Brain microvascular endothelial cell (primary cell): ENCODE measurements at regions not wholly inside any gene's neighbourhood (a gene's known extent, or its start where the extent isn't known, plus 50 kb on each side); places are given as distances from the start of the nearest gene placed in this dataset.

ENCODE experiments used
- DNase-seq: peaks from one replicate; pipeline ENCODE4 v3.0.0-alpha.2; 2020
- H3K27ac ChIP-seq: fragments of 250-450 bp; sonication (Bioruptor Pico); 2 replicates; pipeline ENCODE4 v1.5.1; 2020; ENCODE audit warnings: mild to moderate bottlenecking, moderate library complexity
- H3K27me3 ChIP-seq: fragments of 250-450 bp; sonication (Bioruptor Pico); replicated peaks from 2 replicates; pipeline ENCODE4 v1.5.1; 2020; ENCODE audit warnings: mild to moderate bottlenecking
- H3K36me3 ChIP-seq: fragments of 250-450 bp; sonication (Bioruptor Pico); replicated peaks from 2 replicates; pipeline ENCODE4 v1.5.1; 2020; ENCODE audit warnings: mild to moderate bottlenecking
- H3K4me3 ChIP-seq: 2 replicates; pipeline ENCODE4 v1.5.1; 2011; ENCODE audit warnings: low read depth, mild to moderate bottlenecking, control low read depth, low read length, moderate library complexity
- in situ Hi-C: cut with HindIII; loops from 2 replicates; pipeline ENCODE4 v1.10.0; 2017; ENCODE audit warnings: low sequenced_read_pairs, low pct_ligation_motif_present
- TF ChIP-seq, protein P1 (sequence below): IDR thresholded peaks from 2 replicates; pipeline ENCODE4 v1.5.1; 2011; ENCODE audit warnings: low read depth, mild to moderate bottlenecking, moderate library complexity, low read length, control low read depth, inconsistent platforms; ENCODE audit errors: missing control alignments

DNA sequence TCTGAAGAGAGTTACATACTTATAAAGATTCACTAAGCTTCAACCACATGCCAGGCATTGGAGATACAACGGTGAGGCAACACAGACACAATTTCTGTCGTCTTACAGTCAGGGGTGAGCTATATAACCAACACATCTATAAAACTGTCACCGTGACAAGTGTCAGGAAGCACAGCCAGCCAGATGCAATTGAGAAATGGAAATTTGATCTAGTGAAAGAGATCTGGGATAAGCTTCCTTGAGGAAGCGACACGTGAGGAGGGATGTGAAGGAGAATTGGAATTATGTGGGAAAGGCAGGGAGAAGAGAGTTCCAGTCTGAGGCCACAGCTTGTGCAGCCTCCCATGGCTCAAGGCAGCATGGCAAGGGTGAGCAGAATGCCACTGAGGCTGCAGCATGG is 50.9 kb upstream of the ZNF354B start:
- no peak for DNase-seq
- no peak overlapping the region for H3K4me3 ChIP-seq
- TF ChIP-seq, protein P1, sequence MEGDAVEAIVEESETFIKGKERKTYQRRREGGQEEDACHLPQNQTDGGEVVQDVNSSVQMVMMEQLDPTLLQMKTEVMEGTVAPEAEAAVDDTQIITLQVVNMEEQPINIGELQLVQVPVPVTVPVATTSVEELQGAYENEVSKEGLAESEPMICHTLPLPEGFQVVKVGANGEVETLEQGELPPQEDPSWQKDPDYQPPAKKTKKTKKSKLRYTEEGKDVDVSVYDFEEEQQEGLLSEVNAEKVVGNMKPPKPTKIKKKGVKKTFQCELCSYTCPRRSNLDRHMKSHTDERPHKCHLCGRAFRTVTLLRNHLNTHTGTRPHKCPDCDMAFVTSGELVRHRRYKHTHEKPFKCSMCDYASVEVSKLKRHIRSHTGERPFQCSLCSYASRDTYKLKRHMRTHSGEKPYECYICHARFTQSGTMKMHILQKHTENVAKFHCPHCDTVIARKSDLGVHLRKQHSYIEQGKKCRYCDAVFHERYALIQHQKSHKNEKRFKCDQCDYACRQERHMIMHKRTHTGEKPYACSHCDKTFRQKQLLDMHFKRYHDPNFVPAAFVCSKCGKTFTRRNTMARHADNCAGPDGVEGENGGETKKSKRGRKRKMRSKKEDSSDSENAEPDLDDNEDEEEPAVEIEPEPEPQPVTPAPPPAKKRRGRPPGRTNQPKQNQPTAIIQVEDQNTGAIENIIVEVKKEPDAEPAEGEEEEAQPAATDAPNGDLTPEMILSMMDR: no peak
- H3K36me3 ChIP-seq: no peaks in the 10 kb centered on the region
- in situ Hi-C loops: no loop called here
- H3K27ac ChIP-seq: no peak overlapping the region
- H3K27me3 ChIP-seq: no peaks in the 10 kb centered on the region

DNA sequence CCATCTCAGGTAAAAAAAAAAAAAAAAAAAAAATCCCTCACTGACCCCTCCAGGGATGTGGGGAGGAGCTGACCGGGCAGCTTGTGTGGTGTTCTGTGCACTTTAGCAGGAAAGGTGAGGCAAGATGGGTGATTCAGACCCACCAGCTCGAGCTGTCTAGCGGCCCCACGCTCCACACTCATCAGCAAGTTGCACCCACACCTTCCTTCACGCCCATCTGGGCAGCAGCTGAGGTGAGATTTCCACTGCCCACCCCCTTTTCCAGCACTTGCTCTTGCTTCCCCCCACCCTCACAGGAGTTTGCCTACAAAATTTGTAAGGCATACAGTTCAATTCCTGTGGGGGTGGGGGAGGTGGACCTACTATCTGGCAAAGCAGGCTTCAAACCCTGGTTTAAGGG is 58.7 kb upstream of the ZNF354B start:
- Histone ChIP-seq H3K4me3 (no peak overlapping the region), H3K36me3 (no peaks in the 10 kb centered on the region), H3K27ac (no peak overlapping the region), H3K27me3 (no peaks in the 10 kb centered on the region)
- DNase-seq: no peak
- TF ChIP-seq, protein P1: no peak
- in situ Hi-C loops: no loop called here

DNA sequence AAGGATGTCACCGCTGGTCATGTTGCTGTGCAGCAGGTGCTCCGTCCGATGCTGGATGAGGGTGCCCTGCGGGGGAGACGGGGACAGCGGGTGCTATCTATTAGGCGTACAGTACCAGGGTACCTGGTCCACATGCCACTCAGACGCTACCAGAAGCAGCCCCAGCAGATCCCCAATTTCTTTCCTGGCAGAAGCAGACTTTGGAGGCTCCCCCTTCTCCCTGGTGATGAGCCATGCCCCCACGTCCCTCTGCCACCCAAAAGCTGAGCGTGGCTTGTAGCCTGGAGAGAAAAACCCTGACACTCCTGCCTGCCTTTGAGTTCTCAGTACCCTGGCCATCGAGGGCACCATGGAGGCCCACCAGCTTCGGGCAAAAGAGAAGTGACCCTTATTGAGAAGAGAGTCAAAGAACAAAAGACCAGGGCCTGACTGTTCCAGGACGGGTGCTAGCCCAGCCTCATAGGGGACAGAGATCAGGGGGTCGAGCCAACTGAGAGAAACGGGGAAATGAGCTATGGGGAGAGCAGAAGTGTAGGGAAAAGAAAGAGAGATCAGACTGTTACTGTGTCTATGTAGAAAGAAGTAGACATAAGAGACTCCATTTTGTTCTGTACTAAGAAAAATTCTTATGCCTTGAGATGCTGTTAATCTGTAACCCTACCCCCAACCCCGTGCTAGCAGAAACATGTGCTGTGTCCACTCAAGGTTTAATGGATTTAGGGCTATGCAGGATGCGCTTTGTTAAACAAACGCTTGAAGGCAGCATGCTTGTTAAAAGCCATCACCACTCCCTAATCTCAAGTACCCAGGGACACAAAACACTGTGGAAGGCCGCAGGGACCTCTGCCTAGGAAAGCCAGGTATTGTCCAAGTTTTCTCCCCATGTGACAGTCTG is 62.0 kb upstream of the ZNF354B start:
- no peaks in the 10 kb centered on the region for H3K36me3 ChIP-seq
- H3K4me3 ChIP-seq: no peak overlapping the region
- DNase-seq: no peak
- H3K27me3 ChIP-seq: no peaks in the 10 kb centered on the region
- H3K27ac ChIP-seq: no peak overlapping the region
- in situ Hi-C loops: no loop called here
- TF ChIP-seq, protein P1: no peak

DNA sequence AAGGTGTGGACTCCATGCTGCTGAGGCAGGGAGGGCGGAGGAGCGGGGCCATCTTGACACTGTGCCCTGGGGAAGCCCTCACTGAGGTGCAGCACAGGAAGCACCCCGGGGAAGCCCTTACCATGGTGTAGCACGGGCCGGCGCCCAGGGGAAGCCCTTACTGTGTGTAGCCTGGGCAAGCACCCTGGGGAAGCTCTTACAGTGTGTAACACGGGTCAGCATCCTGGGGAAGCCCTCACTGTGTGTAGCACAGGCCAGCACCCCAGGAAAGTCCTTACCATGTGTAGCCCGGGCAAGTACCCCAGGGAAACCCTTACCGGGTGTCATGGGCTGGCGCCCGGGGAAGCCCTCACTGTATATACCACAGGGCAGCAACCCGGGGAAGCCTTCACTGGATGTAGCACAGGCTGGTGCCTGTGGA is 62.6 kb upstream of the ZNF354B start:
- Histone ChIP-seq H3K36me3 (no peaks in the 10 kb centered on the region), H3K27me3 (no peaks in the 10 kb centered on the region), H3K4me3 (no peak overlapping the region), H3K27ac (no peak overlapping the region)
- no peak for DNase-seq
- TF ChIP-seq, protein P1: no peak
- in situ Hi-C loops: no loop called here

DNA sequence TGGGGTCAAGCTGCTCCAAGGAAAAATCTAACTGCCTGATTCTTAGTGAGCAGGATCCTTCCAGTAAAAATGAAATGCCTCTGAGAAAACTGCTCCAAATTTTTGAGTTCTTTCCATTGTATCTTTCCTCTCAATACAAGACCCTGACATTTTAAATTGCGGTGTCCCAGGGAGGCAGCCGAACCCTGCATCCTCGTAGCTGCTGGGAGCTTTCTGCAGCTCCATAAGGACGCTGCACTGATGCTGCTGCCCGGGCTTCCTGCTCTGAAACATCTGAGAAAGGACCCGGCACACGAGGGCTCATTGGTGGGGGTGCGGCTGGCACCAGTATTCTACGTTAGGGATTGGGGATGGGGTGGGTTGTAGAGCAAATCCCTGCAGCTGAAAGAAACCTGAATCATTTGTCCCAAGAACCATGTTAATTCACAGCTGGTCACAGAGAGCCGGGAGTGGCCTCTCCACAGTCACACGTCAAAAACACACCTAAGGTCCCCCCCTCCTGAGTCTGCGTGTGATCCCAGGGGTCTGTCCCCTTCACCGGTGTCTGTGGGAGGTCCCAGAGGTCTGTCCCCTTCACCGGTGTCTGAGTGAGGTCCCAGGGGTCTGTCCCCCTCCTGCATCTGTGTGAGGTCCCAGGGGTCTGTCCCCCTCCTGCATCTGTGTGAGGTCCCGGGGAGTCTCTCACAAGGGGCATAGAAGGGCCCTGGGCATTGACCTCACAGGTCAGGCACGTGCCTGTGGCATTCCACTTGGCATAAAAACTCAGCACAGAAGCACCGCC is 63.4 kb upstream of the ZNF354B start:
- Histone ChIP-seq H3K27ac (no peak overlapping the region), H3K36me3 (no peaks in the 10 kb centered on the region), H3K4me3 (no peak overlapping the region), H3K27me3 (no peaks in the 10 kb centered on the region)
- TF ChIP-seq, protein P1: no peak
- in situ Hi-C loops: no loop called here
- DNase-seq: no peak
